Adrenal gland (tissue), 5 donors: ENCODE measurements at regions not wholly inside any gene's neighbourhood (a gene's known extent, or its start where the extent isn't known, plus 50 kb on each side); places are given as distances from the start of the nearest gene placed in this dataset.

Experiments
- CTCF ChIP-seq, 6 experiments: fragments of 450-650 bp in 4 of 6; fragments of 200-600 bp in 2 of 6; sonication (generic) in 1 of 6; IDR thresholded peaks; 1 replicate in 5 of 6; 2 replicates in 1 of 6; pipeline versions ENCODE4 v1.5.1 to v1.8.0; 2016 to 2021; ENCODE audit warnings: antibody characterized with exemption in 6 of 6, mild to moderate bottlenecking in 2 of 6, moderate library complexity in 1 of 6
- POLR2A ChIP-seq, 2 donors: fragments of 450-650 bp; IDR thresholded peaks; one replicate each; pipeline ENCODE4 v1.6.1; 2017; ENCODE audit warnings: antibody characterized with exemption in 2 of 2, mild to moderate bottlenecking in 2 of 2, moderate library complexity in 1 of 2
- donor health status: DM: no; HTN: no; CAD: no.

- no peak for TF ChIP-seq CTCF (IDR thresholded peaks at IDR 0.05)
- no peak for TF ChIP-seq POLR2A (IDR thresholded peaks at IDR 0.05)
These were observed 1049.1 kb upstream of the TENM3 start for GRCh38 chr4:181194096-181194495.
